ENCODE measurements at regions not wholly inside any gene's neighbourhood (a gene's known extent, or its start where the extent isn't known, plus 50 kb on each side); places are given as distances from the start of the nearest gene placed in this dataset.

DNA sequence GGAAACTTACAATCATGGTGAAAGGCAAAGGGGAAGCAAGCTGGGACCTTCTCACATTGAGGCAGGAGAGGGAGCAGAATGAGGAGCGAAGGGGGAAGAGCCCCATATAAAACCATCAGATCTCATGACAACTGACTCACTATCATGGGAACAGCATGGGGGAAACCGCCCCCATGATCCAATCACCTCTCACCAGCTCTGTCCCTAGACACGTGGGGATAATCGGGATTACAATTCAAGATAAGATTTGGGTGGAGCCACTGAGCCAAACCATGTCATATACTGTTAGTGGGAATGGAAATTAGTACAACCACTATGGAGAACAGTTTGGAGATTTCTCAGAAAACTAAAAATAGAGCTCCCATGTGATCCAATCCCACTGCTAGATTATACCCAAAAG, 163.7 kb downstream of the MANEA start:
- TF ChIP-seq, protein P1, sequence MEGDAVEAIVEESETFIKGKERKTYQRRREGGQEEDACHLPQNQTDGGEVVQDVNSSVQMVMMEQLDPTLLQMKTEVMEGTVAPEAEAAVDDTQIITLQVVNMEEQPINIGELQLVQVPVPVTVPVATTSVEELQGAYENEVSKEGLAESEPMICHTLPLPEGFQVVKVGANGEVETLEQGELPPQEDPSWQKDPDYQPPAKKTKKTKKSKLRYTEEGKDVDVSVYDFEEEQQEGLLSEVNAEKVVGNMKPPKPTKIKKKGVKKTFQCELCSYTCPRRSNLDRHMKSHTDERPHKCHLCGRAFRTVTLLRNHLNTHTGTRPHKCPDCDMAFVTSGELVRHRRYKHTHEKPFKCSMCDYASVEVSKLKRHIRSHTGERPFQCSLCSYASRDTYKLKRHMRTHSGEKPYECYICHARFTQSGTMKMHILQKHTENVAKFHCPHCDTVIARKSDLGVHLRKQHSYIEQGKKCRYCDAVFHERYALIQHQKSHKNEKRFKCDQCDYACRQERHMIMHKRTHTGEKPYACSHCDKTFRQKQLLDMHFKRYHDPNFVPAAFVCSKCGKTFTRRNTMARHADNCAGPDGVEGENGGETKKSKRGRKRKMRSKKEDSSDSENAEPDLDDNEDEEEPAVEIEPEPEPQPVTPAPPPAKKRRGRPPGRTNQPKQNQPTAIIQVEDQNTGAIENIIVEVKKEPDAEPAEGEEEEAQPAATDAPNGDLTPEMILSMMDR (conservative IDR thresholded peaks at IDR 0.05 in 1 of 2, IDR thresholded peaks at IDR 0.05 in 1 of 2; ENCODE audit: extremely low read depth in 1 of 2, insufficient read depth in 1 of 2, low read depth in 1 of 2, low read length in 2 of 2) = no peak
- no peak for TF ChIP-seq EZH2 (IDR thresholded peaks at IDR 0.05; ENCODE audit: borderline replicate concordance, low read length)
